Kidney (tissue), 13 donors: ENCODE measurements at regions not wholly inside any gene's neighbourhood (a gene's known extent, or its start where the extent isn't known, plus 50 kb on each side); places are given as distances from the start of the nearest gene placed in this dataset.

Experiments
- DNase-seq, 5 donors: peaks; one replicate each; pipeline ENCODE4 v3.0.0-alpha.2; 2013 to 2020
- FAIRE-seq: peaks from 2 replicates; lab custom pipeline; 2012; peaks lifted over from hg19 to GRCh38; lab: Jason Lieb, UNC
- H3K27ac ChIP-seq, 2 donors: one replicate each; pipeline ENCODE4 v1.7.0; 2013; ENCODE audit warnings: low read depth in 2 of 2, low read length in 2 of 2, inconsistent platforms in 1 of 2
- H3K27me3 ChIP-seq: one replicate; pipeline ENCODE4 v1.7.1; 2013; ENCODE audit warnings: low read length, inconsistent platforms; ENCODE audit not compliant: control insufficient read depth, insufficient read depth
- H3K36me3 ChIP-seq, 3 donors: one replicate each; pipeline versions ENCODE4 v1.7.0 to v1.7.1; 2013; ENCODE audit warnings: low read length in 3 of 3, control low read depth in 1 of 3, inconsistent platforms in 1 of 3; ENCODE audit not compliant: insufficient read depth in 3 of 3, control insufficient read depth in 2 of 3
- H3K4me1 ChIP-seq, 3 donors: one replicate each; pipeline versions ENCODE4 v1.7.0 to v1.7.1; 2013; ENCODE audit warnings: low read length in 3 of 3, inconsistent platforms in 1 of 3, low read depth in 1 of 3; ENCODE audit not compliant: control insufficient read depth in 2 of 3, insufficient read depth in 2 of 3
- H3K4me3 ChIP-seq, 3 donors: one replicate each; pipeline versions ENCODE4 v1.7.0 to v1.8.1; 2013; ENCODE audit warnings: low read length in 3 of 3, control low read depth in 1 of 3, inconsistent platforms in 1 of 3
- H3K9ac ChIP-seq, 3 donors: one replicate each; pipeline versions ENCODE4 v1.7.0 to v1.7.1; 2013; ENCODE audit warnings: low read length in 3 of 3, control low read depth in 1 of 3, inconsistent platforms in 1 of 3
- H3K9me3 ChIP-seq, 3 donors: one replicate each; pipeline versions ENCODE4 v1.7.0 to v1.7.1; 2013; ENCODE audit warnings: low read length in 3 of 3, control low read depth in 1 of 3, inconsistent platforms in 1 of 3; ENCODE audit not compliant: control insufficient read depth in 2 of 3, insufficient read depth in 1 of 3
- CTCF ChIP-seq: IDR thresholded peaks from 3 replicates; pipeline ENCODE4 v1.5.1; 2012; ENCODE audit warnings: mild to moderate bottlenecking, moderate library complexity, borderline replicate concordance; ENCODE audit not compliant: insufficient read depth; ENCODE audit errors: extremely low read depth
- intact Hi-C: fragments of 100-400 bp; cut with DNase I; formaldehyde crosslinking; loops from one replicate; pipeline ENCODE4 v1.11.1; 2022
- donor health status: control.
- donor health status: control.
- donor health status: control.
- donor health status: control.
- donor health status: control.
- donor health status: DM: yes; HTN: yes; CAD: no.
- donor health status: Normal renal cell carcinoma (clear cell type).

GRCh38 chr1:157357111-157357510 lies 195.2 kb downstream of the FCRL5 start:
- DNase-seq: no peak
- Histone ChIP-seq H3K36me3 (no peaks in the 10 kb centered on the region), H3K4me3 (no peak overlapping the region), H3K27ac (no peak overlapping the region), H3K27me3 (no peaks in the 10 kb centered on the region), H3K9me3 (no peaks in the 10 kb centered on the region), H3K9ac (no peak overlapping the region), H3K4me1 (no peaks in the 10 kb centered on the region)
- no peak for FAIRE-seq
- intact Hi-C loops: no loop called here
- TF ChIP-seq CTCF: no peak

- Histone ChIP-seq H3K27me3 (no peaks in the 10 kb centered on the region), H3K9ac (no peak overlapping the region), H3K9me3 (no peaks in the 10 kb centered on the region), H3K4me1 (no peaks in the 10 kb centered on the region), H3K27ac (no peak overlapping the region), H3K4me3 (no peak overlapping the region), H3K36me3 (no peaks in the 10 kb centered on the region)
- FAIRE-seq: no peak
- TF ChIP-seq CTCF: no peak
- no peak for DNase-seq
- intact Hi-C loops: no loop called here
These were observed 195.7 kb downstream of the FCRL5 start for GRCh38 chr1:157356601-157357000.

GRCh38 chr1:157353546-157353945 lies 198.8 kb downstream of the FCRL5 start:
- Histone ChIP-seq H3K27ac (no peak overlapping the region), H3K4me1 (no peaks in the 10 kb centered on the region), H3K9me3 (no peaks in the 10 kb centered on the region), H3K27me3 (no peaks in the 10 kb centered on the region), H3K4me3 (no peak overlapping the region), H3K9ac (no peak overlapping the region), H3K36me3 (no peaks in the 10 kb centered on the region)
- TF ChIP-seq CTCF: no peak
- intact Hi-C loops: no loop called here
- FAIRE-seq (no peak), DNase-seq (no peak)

- intact Hi-C loops: no loop called here
- no peak overlapping the region for H3K9ac ChIP-seq
- H3K4me1 ChIP-seq: no peaks in the 10 kb centered on the region
These were observed 199.4 kb downstream of the FCRL5 start for GRCh38 chr1:157352817-157353408.

More at GRCh38 chr1:157352817-157353408, 199.4 kb downstream of the FCRL5 start:
- Histone ChIP-seq H3K27ac (no peak overlapping the region), H3K27me3 (no peaks in the 10 kb centered on the region), H3K36me3 (no peaks in the 10 kb centered on the region), H3K9me3 (no peaks in the 10 kb centered on the region), H3K4me3 (no peak overlapping the region)
- FAIRE-seq: no peak
- DNase-seq: no peak
- no peak for TF ChIP-seq CTCF
